Neural cell (in vitro differentiated cells): ENCODE measurements at regions not wholly inside any gene's neighbourhood (a gene's known extent, or its start where the extent isn't known, plus 50 kb on each side); places are given as distances from the start of the nearest gene placed in this dataset.

Experiments used
- H2AFZ ChIP-seq: fragments of 200-600, 300-800 bp; sonication (generic), shearing (Covaris generic); 2 replicates; pipeline ENCODE4 v1.6.0; 2014; ENCODE audit warnings: low read depth, mild to moderate bottlenecking, antibody characterized with exemption, low read length, moderate library complexity
- H3F3A ChIP-seq: fragments of 200-600 bp; shearing (Covaris generic); 2 replicates; pipeline ENCODE4 v1.6.1; 2016; ENCODE audit warnings: mild to moderate bottlenecking, moderate library complexity, mixed read lengths, antibody characterized with exemption, low read length; ENCODE audit not compliant: insufficient read depth, poor library complexity, severe bottlenecking
- H3K27ac ChIP-seq: fragments of 200-600, 300-800 bp; sonication (generic), shearing (Covaris generic); 2 replicates; pipeline ENCODE4 v1.5.1; 2014; ENCODE audit warnings: mild to moderate bottlenecking, low read length, moderate library complexity
- H3K27me3 ChIP-seq: fragments of 300-800, 200-600 bp; sonication (generic), shearing (Covaris generic); 2 replicates; pipeline ENCODE4 v1.6.0; 2014; ENCODE audit warnings: mild to moderate bottlenecking, low read depth, low read length, moderate library complexity; ENCODE audit not compliant: insufficient read depth
- H3K36me3 ChIP-seq: fragments of 300-800, 200-600 bp; sonication (generic), shearing (Covaris generic); 2 replicates; pipeline ENCODE4 v1.5.1; 2014; ENCODE audit warnings: mild to moderate bottlenecking, antibody characterized with exemption, low read length, moderate library complexity; ENCODE audit not compliant: insufficient read depth
- H3K4me2 ChIP-seq: fragments of 300-800, 200-600 bp; sonication (generic), shearing (Covaris generic); 2 replicates; pipeline ENCODE4 v1.6.0; 2014; ENCODE audit warnings: mild to moderate bottlenecking, low read length
- H3K4me3 ChIP-seq: fragments of 300-800, 200-600 bp; sonication (generic), shearing (Covaris generic); 2 replicates; pipeline ENCODE4 v1.5.1; 2014; ENCODE audit warnings: mild to moderate bottlenecking, low read length, moderate library complexity
- H3K79me2 ChIP-seq: fragments of 200-600 bp; shearing (Covaris generic); replicated peaks from 2 replicates; pipeline ENCODE4 v1.6.0; 2014; ENCODE audit warnings: mild to moderate bottlenecking, low read length, moderate library complexity; ENCODE audit not compliant: insufficient read depth
- H3K9ac ChIP-seq: fragments of 300-800, 200-600 bp; sonication (generic), shearing (Covaris generic); 2 replicates; pipeline ENCODE4 v1.6.1; 2016; ENCODE audit warnings: mild to moderate bottlenecking, low read length, mixed read lengths
- H3K9me2 ChIP-seq: fragments of 200-600 bp; shearing (Covaris generic); 2 replicates; pipeline ENCODE4 v1.6.1; 2016; ENCODE audit warnings: mild to moderate bottlenecking, low read length, mixed read lengths; ENCODE audit not compliant: insufficient read depth
- H3K9me3 ChIP-seq: fragments of 200-600, 300-800 bp; sonication (generic), shearing (Covaris generic); 2 replicates; pipeline ENCODE4 v1.6.1; 2016; ENCODE audit warnings: mild to moderate bottlenecking, mixed run types, low read length, moderate library complexity, mixed read lengths
- H4K20me1 ChIP-seq: fragments of 200-600 bp; shearing (Covaris generic); 2 replicates; pipeline ENCODE4 v1.6.1; 2016; ENCODE audit warnings: mild to moderate bottlenecking, mixed run types; ENCODE audit not compliant: insufficient read depth
- EP300 ChIP-seq: fragments of 450-650 bp; conservative IDR thresholded peaks from 2 replicates; pipeline ENCODE4 v1.6.1; 2014; ENCODE audit warnings: antibody characterized with exemption, mild to moderate bottlenecking, moderate library complexity; ENCODE audit not compliant: poor library complexity, severe bottlenecking
- EZH2 ChIP-seq: fragments of 200-600, 300-800 bp; shearing (Covaris generic), sonication (generic); IDR thresholded peaks from 2 replicates; pipeline ENCODE4 v1.6.1; 2014; ENCODE audit warnings: antibody characterized with exemption, low read length, borderline replicate concordance, mild to moderate bottlenecking; ENCODE audit not compliant: insufficient read depth, poor library complexity, severe bottlenecking
- MXI1 ChIP-seq: fragments of 450-650 bp; conservative IDR thresholded peaks from 2 replicates; pipeline ENCODE4 v1.6.1; 2014; ENCODE audit warnings: antibody characterized with exemption, mild to moderate bottlenecking; ENCODE audit not compliant: poor library complexity, severe bottlenecking
- POLR2AphosphoS5 ChIP-seq: IDR thresholded peaks from 2 replicates; pipeline ENCODE4 v1.6.1; 2012
- RAD21 ChIP-seq: fragments of 450-650 bp; conservative IDR thresholded peaks from 2 replicates; pipeline ENCODE4 v1.6.1; 2014; ENCODE audit warnings: antibody characterized with exemption, mild to moderate bottlenecking, moderate library complexity
- SMC3 ChIP-seq: fragments of 450-650 bp; conservative IDR thresholded peaks from 2 replicates; pipeline ENCODE4 v1.6.1; 2014; ENCODE audit warnings: antibody characterized with exemption, mild to moderate bottlenecking, moderate library complexity; ENCODE audit not compliant: poor library complexity
- TAF1 ChIP-seq: IDR thresholded peaks from 2 replicates; pipeline ENCODE4 v1.6.1; 2012; ENCODE audit warnings: low read depth
- TF ChIP-seq, protein P1 (sequence below): fragments of 450-650 bp; IDR thresholded peaks from 2 replicates; pipeline ENCODE4 v1.5.1; 2014; ENCODE audit warnings: antibody characterized with exemption, mild to moderate bottlenecking, moderate library complexity; ENCODE audit not compliant: poor library complexity, severe bottlenecking
- TF ChIP-seq, protein P2 (sequence below): IDR thresholded peaks from 2 replicates; pipeline ENCODE4 v1.6.1; 2012; ENCODE audit warnings: borderline replicate concordance

DNA sequence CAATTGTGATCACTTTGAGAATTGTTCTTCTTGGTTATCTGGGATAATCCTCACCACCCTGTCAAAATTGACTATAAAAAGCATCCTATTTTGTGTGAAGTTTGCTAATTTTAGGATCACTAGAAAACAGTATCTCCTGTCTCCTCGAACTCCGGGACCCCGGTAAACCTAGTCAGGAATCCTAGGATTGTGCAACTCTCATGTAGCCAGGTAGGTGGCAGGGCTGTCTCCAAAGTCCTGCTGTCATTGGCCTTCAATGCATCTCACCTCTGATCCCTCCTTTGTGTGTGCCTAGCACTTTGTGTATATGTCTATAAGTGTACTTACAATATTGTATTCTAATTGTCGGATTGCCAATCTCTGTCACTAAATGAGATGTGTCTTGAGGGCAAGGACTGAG lies 1564.8 kb downstream of the RPA4 start:
- Histone ChIP-seq H3K9ac (no peak overlapping the region), H3K36me3 (no peaks in the 10 kb centered on the region), H3K9me2 (no peaks in the 10 kb centered on the region), H3K4me2 (no peak overlapping the region), H3F3A (no peaks in the 10 kb centered on the region), H2AFZ (no peak overlapping the region), H4K20me1 (no peaks in the 10 kb centered on the region), H3K27me3 (no peaks in the 10 kb centered on the region), H3K27ac (no peak overlapping the region), H3K4me3 (no peak overlapping the region), H3K79me2 (no peaks in the 10 kb centered on the region), H3K9me3 (no peaks in the 10 kb centered on the region)
- TF ChIP-seq, protein P1, sequence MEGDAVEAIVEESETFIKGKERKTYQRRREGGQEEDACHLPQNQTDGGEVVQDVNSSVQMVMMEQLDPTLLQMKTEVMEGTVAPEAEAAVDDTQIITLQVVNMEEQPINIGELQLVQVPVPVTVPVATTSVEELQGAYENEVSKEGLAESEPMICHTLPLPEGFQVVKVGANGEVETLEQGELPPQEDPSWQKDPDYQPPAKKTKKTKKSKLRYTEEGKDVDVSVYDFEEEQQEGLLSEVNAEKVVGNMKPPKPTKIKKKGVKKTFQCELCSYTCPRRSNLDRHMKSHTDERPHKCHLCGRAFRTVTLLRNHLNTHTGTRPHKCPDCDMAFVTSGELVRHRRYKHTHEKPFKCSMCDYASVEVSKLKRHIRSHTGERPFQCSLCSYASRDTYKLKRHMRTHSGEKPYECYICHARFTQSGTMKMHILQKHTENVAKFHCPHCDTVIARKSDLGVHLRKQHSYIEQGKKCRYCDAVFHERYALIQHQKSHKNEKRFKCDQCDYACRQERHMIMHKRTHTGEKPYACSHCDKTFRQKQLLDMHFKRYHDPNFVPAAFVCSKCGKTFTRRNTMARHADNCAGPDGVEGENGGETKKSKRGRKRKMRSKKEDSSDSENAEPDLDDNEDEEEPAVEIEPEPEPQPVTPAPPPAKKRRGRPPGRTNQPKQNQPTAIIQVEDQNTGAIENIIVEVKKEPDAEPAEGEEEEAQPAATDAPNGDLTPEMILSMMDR = no peak
- TF ChIP-seq, protein P2, sequence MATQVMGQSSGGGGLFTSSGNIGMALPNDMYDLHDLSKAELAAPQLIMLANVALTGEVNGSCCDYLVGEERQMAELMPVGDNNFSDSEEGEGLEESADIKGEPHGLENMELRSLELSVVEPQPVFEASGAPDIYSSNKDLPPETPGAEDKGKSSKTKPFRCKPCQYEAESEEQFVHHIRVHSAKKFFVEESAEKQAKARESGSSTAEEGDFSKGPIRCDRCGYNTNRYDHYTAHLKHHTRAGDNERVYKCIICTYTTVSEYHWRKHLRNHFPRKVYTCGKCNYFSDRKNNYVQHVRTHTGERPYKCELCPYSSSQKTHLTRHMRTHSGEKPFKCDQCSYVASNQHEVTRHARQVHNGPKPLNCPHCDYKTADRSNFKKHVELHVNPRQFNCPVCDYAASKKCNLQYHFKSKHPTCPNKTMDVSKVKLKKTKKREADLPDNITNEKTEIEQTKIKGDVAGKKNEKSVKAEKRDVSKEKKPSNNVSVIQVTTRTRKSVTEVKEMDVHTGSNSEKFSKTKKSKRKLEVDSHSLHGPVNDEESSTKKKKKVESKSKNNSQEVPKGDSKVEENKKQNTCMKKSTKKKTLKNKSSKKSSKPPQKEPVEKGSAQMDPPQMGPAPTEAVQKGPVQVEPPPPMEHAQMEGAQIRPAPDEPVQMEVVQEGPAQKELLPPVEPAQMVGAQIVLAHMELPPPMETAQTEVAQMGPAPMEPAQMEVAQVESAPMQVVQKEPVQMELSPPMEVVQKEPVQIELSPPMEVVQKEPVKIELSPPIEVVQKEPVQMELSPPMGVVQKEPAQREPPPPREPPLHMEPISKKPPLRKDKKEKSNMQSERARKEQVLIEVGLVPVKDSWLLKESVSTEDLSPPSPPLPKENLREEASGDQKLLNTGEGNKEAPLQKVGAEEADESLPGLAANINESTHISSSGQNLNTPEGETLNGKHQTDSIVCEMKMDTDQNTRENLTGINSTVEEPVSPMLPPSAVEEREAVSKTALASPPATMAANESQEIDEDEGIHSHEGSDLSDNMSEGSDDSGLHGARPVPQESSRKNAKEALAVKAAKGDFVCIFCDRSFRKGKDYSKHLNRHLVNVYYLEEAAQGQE = no peak
- TF ChIP-seq EP300 (no peak), MXI1 (no peak), EZH2 (no peak), POLR2AphosphoS5 (no peak), TAF1 (no peak), RAD21 (no peak), SMC3 (no peak)

DNA sequence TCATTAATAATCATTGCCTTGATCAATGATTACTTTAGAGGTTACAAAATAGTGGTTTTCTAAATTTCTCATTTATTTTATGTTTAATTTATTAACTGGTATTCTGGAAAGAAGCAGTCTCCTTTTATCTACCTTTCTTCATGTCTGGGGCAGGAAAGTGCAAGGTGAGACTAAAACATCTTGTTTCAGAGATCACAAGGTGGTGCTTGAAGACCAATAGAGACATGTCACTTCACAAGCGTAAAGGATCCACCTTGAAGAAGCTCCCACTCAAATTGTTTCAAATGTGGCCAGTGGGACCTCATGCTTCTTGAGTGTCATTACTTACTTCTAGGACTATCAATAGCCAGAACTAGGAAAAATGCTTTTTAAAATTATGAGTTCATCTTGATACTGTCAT lies 1568.7 kb downstream of the RPA4 start:
- H4K20me1 ChIP-seq = no peaks in the 10 kb centered on the region
- H3K4me3 ChIP-seq = no peak overlapping the region
- TF ChIP-seq RAD21 = no peak
- no peak for TF ChIP-seq SMC3
- TF ChIP-seq, protein P1 = no peak
- TF ChIP-seq, protein P2 = no peak
- no peak for TF ChIP-seq MXI1
- TF ChIP-seq POLR2AphosphoS5 = no peak
- no peak overlapping the region for H2AFZ ChIP-seq
- H3K36me3 ChIP-seq = no peaks in the 10 kb centered on the region
- H3K79me2 ChIP-seq = no peaks in the 10 kb centered on the region
- no peaks in the 10 kb centered on the region for H3K9me3 ChIP-seq
- no peaks in the 10 kb centered on the region for H3K27me3 ChIP-seq
- no peak overlapping the region for H3K9ac ChIP-seq
- no peaks in the 10 kb centered on the region for H3F3A ChIP-seq
- H3K4me2 ChIP-seq = no peak overlapping the region
- no peaks in the 10 kb centered on the region for H3K9me2 ChIP-seq
- H3K27ac ChIP-seq = no peak overlapping the region
